HG02623 (cell line): ENCODE measurements at regions not wholly inside any gene's neighbourhood (a gene's known extent, or its start where the extent isn't known, plus 50 kb on each side); places are given as distances from the start of the nearest gene placed in this dataset.
"Not testable (repeated sequence)": the region's sequence is repeated elsewhere in the genome, so short reads cannot be mapped to it uniquely, and the experiment has no call there.

Experiments
- ATAC-seq: cut with Tn5 transposase; IDR thresholded peaks from one replicate; pipeline ENCODE4 v1.9.1; 2021; ENCODE audit warnings: moderate library complexity; ENCODE audit not compliant: unreplicated experiment

- ATAC-seq: no peak
Measured at GRCh38 chr9:75718677-75719076, 171.8 kb upstream of the PCSK5 start.

- no peak for ATAC-seq
Measured at GRCh38 chr9:75728391-75728790, 162.1 kb upstream of the PCSK5 start.

- ATAC-seq: no peak
Measured at GRCh38 chr9:75734802-75735201, 155.7 kb upstream of the PCSK5 start.

GRCh38 chr9:75739884-75740611 lies 150.4 kb upstream of the PCSK5 start:
- ATAC-seq: no peak

GRCh38 chr9:75743855-75744254 lies 146.6 kb upstream of the PCSK5 start:
- ATAC-seq: no peak

- ATAC-seq: no peak
Measured at GRCh38 chr9:75754080-75754479, 136.4 kb upstream of the PCSK5 start.

GRCh38 chr9:75775166-75775565 lies 115.3 kb upstream of the PCSK5 start:
- no peak for ATAC-seq

- no peak for ATAC-seq
Measured at GRCh38 chr9:75775966-75776691, 114.3 kb upstream of the PCSK5 start.

GRCh38 chr9:75780185-75780584 lies 110.3 kb upstream of the PCSK5 start:
- no peak for ATAC-seq

- no peak for ATAC-seq
Measured at GRCh38 chr9:75788006-75788634, 102.4 kb upstream of the PCSK5 start.

GRCh38 chr9:75797085-75797580 lies 93.3 kb upstream of the PCSK5 start:
- ATAC-seq: no peak

GRCh38 chr9:75798505-75798904 lies 92.0 kb upstream of the PCSK5 start:
- ATAC-seq: no peak

GRCh38 chr9:75803130-75803529 lies 87.3 kb upstream of the PCSK5 start:
- no peak for ATAC-seq

- no peak for ATAC-seq
Measured at GRCh38 chr9:75810063-75810462, 80.4 kb upstream of the PCSK5 start.

- ATAC-seq: no peak
Measured at GRCh38 chr9:75811692-75812091, 78.8 kb upstream of the PCSK5 start.

- no peak for ATAC-seq
Measured at GRCh38 chr9:75812141-75812540, 78.3 kb upstream of the PCSK5 start.

- no peak for ATAC-seq
Measured at GRCh38 chr9:75814667-75815066, 75.8 kb upstream of the PCSK5 start.

- not testable (repeated sequence) for ATAC-seq
Measured at GRCh38 chr9:75820471-75821115, 69.9 kb upstream of the PCSK5 start.

- no peak for ATAC-seq
Measured at GRCh38 chr9:75823151-75823550, 67.3 kb upstream of the PCSK5 start.

GRCh38 chr9:75824816-75825568 lies 65.5 kb upstream of the PCSK5 start:
- ATAC-seq: no peak

- no peak for ATAC-seq
Measured at GRCh38 chr9:75826314-75826713, 64.2 kb upstream of the PCSK5 start.
